Prostate gland (tissue), 2 donors: ENCODE measurements at regions not wholly inside any gene's neighbourhood (a gene's known extent, or its start where the extent isn't known, plus 50 kb on each side); places are given as distances from the start of the nearest gene placed in this dataset.

Experiments
- DNase-seq: peaks from one replicate; pipeline ENCODE4 v3.0.0-alpha.2; 2019; ENCODE audit warnings: low spot score
- H3K27ac ChIP-seq, 2 donors: fragments of 200-600 bp; sonication (generic); 2 replicates each; pipeline ENCODE4 v1.5.1; 2017 to 2019
- H3K27me3 ChIP-seq: fragments of 200-600 bp; sonication (generic); replicated peaks from 2 replicates; pipeline ENCODE4 v1.5.1; 2019; ENCODE audit not compliant: insufficient read depth
- H3K36me3 ChIP-seq, 2 donors: fragments of 200-600 bp; sonication (generic); 1 replicate in 1 of 2; 2 replicates in 1 of 2; pipeline versions ENCODE4 v1.5.1 to v1.8.1; 2017 to 2019
- H3K4me1 ChIP-seq: fragments of 200-600 bp; sonication (generic); replicated peaks from 2 replicates; pipeline ENCODE4 v1.5.1; 2019
- H3K4me3 ChIP-seq, 2 donors: fragments of 200-600 bp; sonication (generic); 2 replicates each; pipeline ENCODE4 v1.5.1; 2017 to 2019
- H3K9me3 ChIP-seq: fragments of 200-600 bp; sonication (generic); 2 replicates; pipeline ENCODE4 v1.5.1; 2017
- CTCF ChIP-seq, 4 experiments: fragments of 200-600 bp in 2 of 4; fragments of 450-650 bp in 2 of 4; sonication (generic) in 2 of 4; IDR thresholded peaks; 1 replicate in 3 of 4; 2 replicates in 1 of 4; pipeline ENCODE4 v1.5.1; 2016 to 2019; ENCODE audit warnings: antibody characterized with exemption in 4 of 4, mild to moderate bottlenecking in 2 of 4, moderate library complexity in 2 of 4
- POLR2A ChIP-seq: fragments of 450-650 bp; IDR thresholded peaks from one replicate; pipeline ENCODE4 v1.6.1; 2016; ENCODE audit warnings: antibody characterized with exemption, mild to moderate bottlenecking
- POLR2AphosphoS5 ChIP-seq: sonication (generic); formaldehyde crosslinking; IDR thresholded peaks from one replicate; pipeline ENCODE4 v1.6.1; 2017; ENCODE audit warnings: antibody characterized with exemption
- WGBS: methylation state at CpG from one replicate; pipeline ENCODE4 v1.1.5; 2018; 5-methylcytosine and 5-hydroxymethylcytosine counted together
- intact Hi-C: fragments of 100-400 bp; cut with DNase I; formaldehyde crosslinking; loops from one replicate; pipeline ENCODE4 v1.14.2; 2022

- no peak for DNase-seq
- intact Hi-C loops: no loop called here
- no peak for TF ChIP-seq POLR2A
- no peak for TF ChIP-seq POLR2AphosphoS5
- TF ChIP-seq CTCF (IDR thresholded peaks at IDR 0.05): no peak
- no peaks in the 10 kb centered on the region for H3K9me3 ChIP-seq
- H3K27ac ChIP-seq: no peak overlapping the region
- no peaks in the 10 kb centered on the region for H3K4me1 ChIP-seq
- no peak overlapping the region for H3K4me3 ChIP-seq
- 27% methylated on average over 12 of the region's 12 CpGs for WGBS
- no peaks in the 10 kb centered on the region for H3K36me3 ChIP-seq
- H3K27me3 ChIP-seq: no peaks in the 10 kb centered on the region
Measured at GRCh38 chr11:45412051-45412471, 125.9 kb upstream of the SYT13 start.

GRCh38 chr11:45411228-45411946 is 125.2 kb upstream of the SYT13 start:
- Histone ChIP-seq H3K4me1 (no peaks in the 10 kb centered on the region), H3K27me3 (no peaks in the 10 kb centered on the region), H3K27ac (no peak overlapping the region), H3K9me3 (no peaks in the 10 kb centered on the region), H3K36me3 (no peaks in the 10 kb centered on the region), H3K4me3 (no peak overlapping the region)
- 29% methylated on average over 7 of the region's 7 CpGs for WGBS
- TF ChIP-seq POLR2A: no peak
- TF ChIP-seq CTCF (IDR thresholded peaks at IDR 0.05): no peak
- TF ChIP-seq POLR2AphosphoS5: no peak
- no peak for DNase-seq
- intact Hi-C loops: no loop called here

- 70% methylated on average over 12 of the region's 12 CpGs for WGBS
- no peak for DNase-seq
- H3K9me3 ChIP-seq: no peaks in the 10 kb centered on the region
- TF ChIP-seq POLR2AphosphoS5: no peak
- TF ChIP-seq POLR2A: no peak
- no peak for TF ChIP-seq CTCF (IDR thresholded peaks at IDR 0.05)
- no peaks in the 10 kb centered on the region for H3K27me3 ChIP-seq
- intact Hi-C loops: no loop called here
- no peak overlapping the region for H3K4me3 ChIP-seq
- H3K27ac ChIP-seq: no peak overlapping the region
- no peaks in the 10 kb centered on the region for H3K36me3 ChIP-seq
- no peaks in the 10 kb centered on the region for H3K4me1 ChIP-seq
Measured at GRCh38 chr11:45410391-45411227, 124.5 kb upstream of the SYT13 start.

- Histone ChIP-seq H3K9me3 (no peaks in the 10 kb centered on the region), H3K4me1 (no peaks in the 10 kb centered on the region), H3K27ac (no peak overlapping the region), H3K27me3 (no peaks in the 10 kb centered on the region), H3K4me3 (no peak overlapping the region), H3K36me3 (no peaks in the 10 kb centered on the region)
- intact Hi-C loops: no loop called here
- no peak for DNase-seq
- WGBS: no CpG with 5 or more reads among the region's 6 CpGs
- TF ChIP-seq POLR2AphosphoS5 (no peak), CTCF (IDR thresholded peaks at IDR 0.05) (no peak), POLR2A (no peak)
Measured at GRCh38 chr11:45409587-45409986, 123.4 kb upstream of the SYT13 start.
